ENCODE measurements at regions not wholly inside any gene's neighbourhood (a gene's known extent, or its start where the extent isn't known, plus 50 kb on each side); places are given as distances from the start of the nearest gene placed in this dataset.

- TF ChIP-seq GMEB1 (CRISPR knock-in tag; IDR thresholded peaks at IDR 0.05; ENCODE audit: borderline replicate concordance) (peak; percentile 33; the same call in 1 of the 2 replicates), ZNF44 (CRISPR knock-in tag; IDR thresholded peaks at IDR 0.05) (no peak), ZSCAN30 (CRISPR knock-in tag; IDR thresholded peaks at IDR 0.05) (no peak), PHF20 (CRISPR knock-in tag; IDR thresholded peaks at IDR 0.05) (no peak), ZNF512 (CRISPR knock-in tag; IDR thresholded peaks at IDR 0.05) (peak; percentile 59; the same call in 1 of the 2 replicates), MTERF4 (CRISPR knock-in tag; IDR thresholded peaks at IDR 0.05) (no peak; the same call in 1 of the 2 replicates), TBX3 (IDR thresholded peaks at IDR 0.05; ENCODE audit: borderline replicate concordance) (peak; percentile 99), ZNF256 (CRISPR knock-in tag; conservative IDR thresholded peaks at IDR 0.05) (0 out of 2 replicates have a peak, but pooled peaks have one; percentile 39), ZNF792 (CRISPR knock-in tag; IDR thresholded peaks at IDR 0.05) (peak; percentile 92), HNRNPL (IDR thresholded peaks at IDR 0.05; ENCODE audit: low read depth, low read length) (no peak), GATAD1 (CRISPR knock-in tag; IDR thresholded peaks at IDR 0.05) (peak; percentile 76), TGIF2 (CRISPR knock-in tag; IDR thresholded peaks at IDR 0.05) (peak; percentile 70), ZNF180 (CRISPR knock-in tag; IDR thresholded peaks at IDR 0.05; ENCODE audit: borderline replicate concordance, low read depth) (0 out of 2 replicates have a peak, but pooled peaks have one; percentile 58), TRAFD1 (CRISPR knock-in tag; IDR thresholded peaks at IDR 0.05; ENCODE audit: borderline replicate concordance) (no peak), HES4 (CRISPR knock-in tag; IDR thresholded peaks at IDR 0.05; ENCODE audit: borderline replicate concordance) (no peak), ZSCAN29 (CRISPR knock-in tag; conservative IDR thresholded peaks at IDR 0.05) (peak; percentile 79; the same call in 1 of the 2 replicates), MAF1 (CRISPR knock-in tag; IDR thresholded peaks at IDR 0.05; ENCODE audit: borderline replicate concordance) (peak; percentile 53; the same call in 1 of the 2 replicates), ZBTB42 (CRISPR knock-in tag; IDR thresholded peaks at IDR 0.05) (no peak), KLF6 (CRISPR knock-in tag; IDR thresholded peaks at IDR 0.05) (peak; percentile 92), SETDB1 (CRISPR knock-in tag; IDR thresholded peaks at IDR 0.05; ENCODE audit: borderline replicate concordance) (no peak), ARNTL (CRISPR knock-in tag; IDR thresholded peaks at IDR 0.05) (peak; percentile 87), ZNF235 (CRISPR knock-in tag; IDR thresholded peaks at IDR 0.05; ENCODE audit: borderline replicate concordance) (no peak), ZNF230 (CRISPR knock-in tag; IDR thresholded peaks at IDR 0.05) (peak; percentile 79; the same call in 1 of the 2 replicates), SMAD9 (CRISPR knock-in tag; IDR thresholded peaks at IDR 0.05) (peak; percentile 71), HOXA7 (CRISPR knock-in tag; IDR thresholded peaks at IDR 0.05) (no peak)
These were observed 108.0 kb upstream of the ANO1 start (continued) for GRCh38 chr11:69969890-69970784.

All from HepG2 (cell line).